ENCODE measurements at regions not wholly inside any gene's neighbourhood (a gene's known extent, or its start where the extent isn't known, plus 50 kb on each side); places are given as distances from the start of the nearest gene placed in this dataset.
A peak's percentile ranks its signal among the peaks of the same experiment; 100 is the strongest.
"Not testable (repeated sequence)": the region's sequence is repeated elsewhere in the genome, so short reads cannot be mapped to it uniquely, and the experiment has no call there.

DNA sequence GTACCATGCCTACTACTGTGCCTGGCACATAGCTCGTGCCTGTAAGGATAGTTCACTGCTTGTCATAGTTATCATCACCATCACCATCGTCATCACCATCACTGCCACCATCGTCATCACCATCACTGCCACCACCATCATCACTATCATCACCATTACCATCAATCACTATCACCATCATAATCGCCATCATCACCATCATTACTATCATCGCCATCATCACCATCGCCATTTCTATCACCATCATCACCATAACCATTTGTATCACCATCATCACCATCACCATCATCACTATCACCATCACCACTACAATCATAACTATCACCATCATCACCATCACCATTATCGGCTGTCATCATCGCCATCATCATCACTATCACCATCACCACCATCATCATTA is 107.1 kb downstream of the TUBA3C start (continued):
- no peak for TF ChIP-seq ZNF692 (tag by site-specific recombination; IDR thresholded peaks at IDR 0.05)
- 0 out of 2 replicates have a peak, but pooled peaks have one; percentile 45 for TF ChIP-seq ZNF148 (tag by site-specific recombination; IDR thresholded peaks at IDR 0.05; ENCODE audit: borderline replicate concordance)

DNA sequence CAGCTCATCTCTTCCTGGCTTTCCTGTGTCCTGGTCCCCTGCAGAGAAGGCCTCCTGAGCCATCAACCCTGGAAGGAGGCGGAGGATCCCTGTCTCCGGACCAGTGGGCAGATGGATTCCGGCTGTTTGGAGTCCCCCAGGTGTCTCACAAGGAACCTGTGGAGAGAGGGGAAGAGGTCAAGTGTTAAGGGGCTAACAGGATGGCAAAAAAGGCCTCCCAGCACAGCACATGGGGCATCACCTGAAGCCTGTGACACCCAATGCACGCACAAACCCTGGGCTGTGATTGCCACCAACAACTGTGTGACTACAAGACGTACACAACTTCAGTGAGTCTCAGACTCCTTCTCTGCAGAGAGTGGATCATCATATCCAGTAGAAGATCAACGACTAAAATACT is 107.5 kb downstream of the TUBA3C start:
- CTCF ChIA-PET; POLR2A ChIA-PET; H3K4me1 ChIP-seq (ENCODE audit: control insufficient read depth, insufficient read depth, low read length); H3K9me3 ChIP-seq (ENCODE audit: control insufficient read depth, insufficient read depth, low read depth, low read length); H3K36me3 ChIP-seq (ENCODE audit: control insufficient read depth in 2 of 2, insufficient read depth in 1 of 2, low read length in 2 of 2); H3K4me3 ChIP-seq (ENCODE audit: low read depth, low read length); H3K27ac ChIP-seq (ENCODE audit: extremely low read depth, low read depth, low read length): not testable (repeated sequence)

DNA sequence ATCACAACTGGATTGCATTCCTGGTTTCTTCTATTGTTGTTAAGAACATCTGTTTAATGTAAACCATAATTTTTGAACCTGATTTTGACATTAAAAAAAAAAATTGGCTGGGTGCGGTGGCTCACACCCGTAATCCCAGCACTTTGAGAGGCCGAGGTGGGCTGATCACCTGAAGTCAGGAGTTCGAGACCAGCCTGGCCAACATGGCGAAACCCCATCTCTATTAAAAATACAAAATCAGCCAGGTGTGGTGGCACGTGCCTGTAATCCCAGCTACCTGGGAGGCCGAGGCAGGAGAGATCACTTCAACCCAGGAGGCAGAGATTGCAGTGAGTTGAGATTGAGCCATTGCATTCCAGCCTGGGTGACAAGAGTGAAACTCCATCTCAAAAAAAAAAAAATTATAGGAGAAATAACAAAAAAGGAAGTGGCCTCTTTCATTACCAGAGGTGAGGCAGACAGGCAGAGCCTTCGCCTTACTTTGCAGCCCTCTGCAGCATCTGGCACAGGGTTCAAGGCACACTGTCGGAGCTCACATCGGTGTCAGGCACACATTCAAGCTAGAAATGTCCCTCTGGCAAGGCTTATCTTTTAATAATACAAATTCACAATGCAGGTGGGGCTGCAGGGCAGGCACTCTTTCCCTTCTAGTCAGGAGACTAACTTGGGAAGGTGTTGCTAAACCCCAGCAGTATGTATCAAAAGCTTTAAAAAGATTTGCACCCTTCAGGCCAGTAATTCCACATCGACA is 108.5 kb downstream of the TUBA3C start:
- POLR2A ChIA-PET; H3K36me3 ChIP-seq (ENCODE audit: control insufficient read depth in 2 of 2, insufficient read depth in 1 of 2, low read length in 2 of 2); CTCF ChIA-PET; H3K4me3 ChIP-seq (ENCODE audit: low read depth, low read length); H3K9me3 ChIP-seq (ENCODE audit: control insufficient read depth, insufficient read depth, low read depth, low read length); H3K27ac ChIP-seq (ENCODE audit: extremely low read depth, low read depth, low read length); H3K4me1 ChIP-seq (ENCODE audit: control insufficient read depth, insufficient read depth, low read length): not testable (repeated sequence)

- POLR2A ChIA-PET, result no interaction called here
- CTCF ChIA-PET, result no interaction called here
- Histone ChIP-seq H3K36me3 (ENCODE audit: control insufficient read depth in 2 of 2, insufficient read depth in 1 of 2, low read length in 2 of 2) (no peaks in the 10 kb centered on the region), H3K9me3 (ENCODE audit: control insufficient read depth, insufficient read depth, low read depth, low read length) (no peaks in the 10 kb centered on the region), H3K27ac (ENCODE audit: extremely low read depth, low read depth, low read length) (no peak overlapping the region), H3K4me3 (ENCODE audit: low read depth, low read length) (no peak overlapping the region), H3K4me1 (ENCODE audit: control insufficient read depth, insufficient read depth, low read length) (no peaks in the 10 kb centered on the region)
- no peak for TF ChIP-seq ZNF621 (tag by site-specific recombination; IDR thresholded peaks at IDR 0.05)
- TF ChIP-seq ZNF777 (tag by site-specific recombination; IDR thresholded peaks at IDR 0.05; ENCODE audit: borderline replicate concordance), result no peak
- TF ChIP-seq GLIS1 (tag by site-specific recombination; IDR thresholded peaks at IDR 0.05), result no peak
- TF ChIP-seq SALL2 (tag by site-specific recombination; IDR thresholded peaks at IDR 0.05; ENCODE audit: borderline replicate concordance), result no peak
- no peak for TF ChIP-seq MEIS1 (CRISPR knock-in tag; IDR thresholded peaks at IDR 0.05; ENCODE audit: borderline replicate concordance)
- TF ChIP-seq ZNF239 (tag by site-specific recombination; IDR thresholded peaks at IDR 0.05), result no peak
- TF ChIP-seq ZNF2 (tag by site-specific recombination; IDR thresholded peaks at IDR 0.05), result no peak
- no peak for TF ChIP-seq ZNF664 (tag by site-specific recombination; IDR thresholded peaks at IDR 0.05)
- no peak for TF ChIP-seq ZNF184 (tag by site-specific recombination; IDR thresholded peaks at IDR 0.05)
- no peak for TF ChIP-seq ZFP3 (tag by site-specific recombination; IDR thresholded peaks at IDR 0.05; ENCODE audit: low read depth)
- TF ChIP-seq, protein P1, sequence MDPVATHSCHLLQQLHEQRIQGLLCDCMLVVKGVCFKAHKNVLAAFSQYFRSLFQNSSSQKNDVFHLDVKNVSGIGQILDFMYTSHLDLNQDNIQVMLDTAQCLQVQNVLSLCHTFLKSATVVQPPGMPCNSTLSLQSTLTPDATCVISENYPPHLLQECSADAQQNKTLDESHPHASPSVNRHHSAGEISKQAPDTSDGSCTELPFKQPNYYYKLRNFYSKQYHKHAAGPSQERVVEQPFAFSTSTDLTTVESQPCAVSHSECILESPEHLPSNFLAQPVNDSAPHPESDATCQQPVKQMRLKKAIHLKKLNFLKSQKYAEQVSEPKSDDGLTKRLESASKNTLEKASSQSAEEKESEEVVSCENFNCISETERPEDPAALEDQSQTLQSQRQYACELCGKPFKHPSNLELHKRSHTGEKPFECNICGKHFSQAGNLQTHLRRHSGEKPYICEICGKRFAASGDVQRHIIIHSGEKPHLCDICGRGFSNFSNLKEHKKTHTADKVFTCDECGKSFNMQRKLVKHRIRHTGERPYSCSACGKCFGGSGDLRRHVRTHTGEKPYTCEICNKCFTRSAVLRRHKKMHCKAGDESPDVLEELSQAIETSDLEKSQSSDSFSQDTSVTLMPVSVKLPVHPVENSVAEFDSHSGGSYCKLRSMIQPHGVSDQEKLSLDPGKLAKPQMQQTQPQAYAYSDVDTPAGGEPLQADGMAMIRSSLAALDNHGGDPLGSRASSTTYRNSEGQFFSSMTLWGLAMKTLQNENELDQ (tag by site-specific recombination; IDR thresholded peaks at IDR 0.05; ENCODE audit: low read depth), result no peak
- no peak for TF ChIP-seq ZNF76 (tag by site-specific recombination; IDR thresholded peaks at IDR 0.05; ENCODE audit: borderline replicate concordance, low read depth)
- no peak for TF ChIP-seq ZNF560 (tag by site-specific recombination; IDR thresholded peaks at IDR 0.05; ENCODE audit: borderline replicate concordance)
Observed at GRCh38 chr13:19072543-19072942, 109.1 kb downstream of the TUBA3C start.

Data from HEK293 (cell line).